AG10803 (cell line): ENCODE measurements at regions not wholly inside any gene's neighbourhood (a gene's known extent, or its start where the extent isn't known, plus 50 kb on each side); places are given as distances from the start of the nearest gene placed in this dataset.

ENCODE experiments used
- DNase-seq: peaks from one replicate; pipeline ENCODE4 v3.0.0; 2010; ENCODE audit warnings: low read depth
- H3K4me3 ChIP-seq: 2 replicates; pipeline ENCODE4 v1.5.1; 2011; ENCODE audit warnings: mild to moderate bottlenecking, low read length, control low read depth
- TF ChIP-seq, protein P1 (sequence below): conservative IDR thresholded peaks from 2 replicates; pipeline ENCODE4 v1.5.1; 2011; ENCODE audit warnings: mild to moderate bottlenecking, low read length, control low read depth, inconsistent platforms

GRCh38 chr3:167091226-167091625 lies 288.9 kb downstream of the ZBBX start:
- no peak for DNase-seq
- H3K4me3 ChIP-seq, result no peak overlapping the region
- TF ChIP-seq, protein P1, sequence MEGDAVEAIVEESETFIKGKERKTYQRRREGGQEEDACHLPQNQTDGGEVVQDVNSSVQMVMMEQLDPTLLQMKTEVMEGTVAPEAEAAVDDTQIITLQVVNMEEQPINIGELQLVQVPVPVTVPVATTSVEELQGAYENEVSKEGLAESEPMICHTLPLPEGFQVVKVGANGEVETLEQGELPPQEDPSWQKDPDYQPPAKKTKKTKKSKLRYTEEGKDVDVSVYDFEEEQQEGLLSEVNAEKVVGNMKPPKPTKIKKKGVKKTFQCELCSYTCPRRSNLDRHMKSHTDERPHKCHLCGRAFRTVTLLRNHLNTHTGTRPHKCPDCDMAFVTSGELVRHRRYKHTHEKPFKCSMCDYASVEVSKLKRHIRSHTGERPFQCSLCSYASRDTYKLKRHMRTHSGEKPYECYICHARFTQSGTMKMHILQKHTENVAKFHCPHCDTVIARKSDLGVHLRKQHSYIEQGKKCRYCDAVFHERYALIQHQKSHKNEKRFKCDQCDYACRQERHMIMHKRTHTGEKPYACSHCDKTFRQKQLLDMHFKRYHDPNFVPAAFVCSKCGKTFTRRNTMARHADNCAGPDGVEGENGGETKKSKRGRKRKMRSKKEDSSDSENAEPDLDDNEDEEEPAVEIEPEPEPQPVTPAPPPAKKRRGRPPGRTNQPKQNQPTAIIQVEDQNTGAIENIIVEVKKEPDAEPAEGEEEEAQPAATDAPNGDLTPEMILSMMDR, result no peak

- DNase-seq, result no peak
- no peak overlapping the region for H3K4me3 ChIP-seq
- TF ChIP-seq, protein P1, result no peak
Observed at GRCh38 chr3:167084545-167084944, 295.6 kb downstream of the ZBBX start.

DNA sequence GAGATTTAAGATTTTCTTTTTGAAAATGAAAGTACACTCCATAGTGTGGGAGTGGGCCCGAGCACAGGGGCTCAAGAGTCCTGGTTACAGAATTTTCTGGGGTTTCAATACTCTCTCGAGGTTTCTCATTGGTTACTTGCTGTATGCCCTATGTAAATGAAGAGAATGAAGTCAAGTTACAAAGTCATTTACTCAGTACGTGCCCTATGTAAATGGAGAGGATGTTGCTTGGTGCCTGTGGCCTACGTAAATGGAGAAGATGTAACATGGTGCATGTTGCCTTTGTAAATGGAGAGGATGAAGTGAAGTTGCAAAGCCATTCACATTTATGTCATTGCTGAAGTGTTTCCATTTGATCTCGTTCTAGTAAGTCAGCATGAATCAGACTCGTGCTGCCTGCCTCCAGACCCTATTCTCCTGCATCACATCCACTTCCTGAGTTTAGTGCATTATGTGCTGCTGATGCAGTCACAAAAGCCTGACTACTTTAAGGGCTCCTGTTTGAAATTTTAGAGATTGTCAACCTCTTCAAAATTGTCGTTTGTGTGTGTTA lies 302.0 kb downstream of the ZBBX start:
- TF ChIP-seq, protein P1, result no peak
- DNase-seq, result no peak
- H3K4me3 ChIP-seq, result no peak overlapping the region

- TF ChIP-seq, protein P1, result no peak
- no peak for DNase-seq
- no peak overlapping the region for H3K4me3 ChIP-seq
Observed at GRCh38 chr3:167067787-167068161, 312.3 kb downstream of the ZBBX start.

DNA sequence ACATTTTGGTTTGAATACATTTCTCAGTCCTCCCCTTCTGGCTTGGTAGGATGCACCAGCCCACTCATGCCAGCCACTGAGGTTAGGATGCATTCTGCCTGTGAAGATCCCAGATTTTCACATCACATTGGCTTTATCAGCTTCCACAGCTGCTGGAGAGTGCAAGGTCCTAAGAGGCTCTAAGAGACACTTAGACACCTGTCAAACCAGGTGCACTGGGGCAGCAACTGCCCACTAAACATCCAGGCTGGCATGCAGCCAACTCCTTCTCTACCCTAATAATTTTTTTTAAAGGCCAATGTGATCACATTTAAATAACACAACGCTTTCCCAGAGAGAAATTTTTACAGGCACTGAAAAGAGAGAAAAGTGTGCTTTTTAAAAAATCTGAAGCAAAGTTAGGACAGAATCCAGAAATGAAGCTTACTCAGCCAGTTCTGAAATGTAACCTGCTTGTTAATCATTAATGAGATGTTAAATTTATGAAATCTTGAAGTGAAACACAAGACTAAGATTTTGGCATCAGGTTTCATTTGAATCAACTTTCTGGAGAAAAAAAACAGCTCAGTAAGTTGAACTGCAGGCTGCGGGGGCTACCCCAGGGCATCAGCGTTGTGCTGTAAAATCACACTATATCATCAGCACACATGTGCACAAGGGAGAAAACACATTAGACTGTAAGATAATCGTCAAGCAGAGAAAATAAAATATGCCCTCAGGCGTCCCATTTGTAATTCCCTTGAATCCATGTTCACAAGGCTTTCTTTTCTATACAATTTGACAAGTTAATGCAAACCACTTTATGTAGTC lies 312.9 kb downstream of the ZBBX start:
- TF ChIP-seq, protein P1, result no peak
- no peak for DNase-seq
- no peak overlapping the region for H3K4me3 ChIP-seq

- DNase-seq, result no peak
- TF ChIP-seq, protein P1, result no peak
- H3K4me3 ChIP-seq, result no peak overlapping the region
Observed at GRCh38 chr3:167057581-167057980, 322.5 kb downstream of the ZBBX start.

GRCh38 chr3:167054926-167055325 lies 325.2 kb downstream of the ZBBX start:
- no peak overlapping the region for H3K4me3 ChIP-seq
- no peak for DNase-seq
- TF ChIP-seq, protein P1, result no peak
